ENCODE measurements at regions not wholly inside any gene's neighbourhood (a gene's known extent, or its start where the extent isn't known, plus 50 kb on each side); places are given as distances from the start of the nearest gene placed in this dataset.

- 79% methylated on average over 18 of the region's 18 CpGs for WGBS
- no peak overlapping the region for H3K4me3 ChIP-seq (ENCODE audit: low read length)
- ATAC-seq (no peak), DNase-seq (peak in 1 of 3 donors; percentile 40)
- H3K27me3 ChIP-seq (ENCODE audit: control insufficient read depth, insufficient read depth), result no peaks in the 10 kb centered on the region
- no peaks in the 10 kb centered on the region for H3K4me1 ChIP-seq (ENCODE audit: control insufficient read depth, insufficient read depth, low read length)
- H3K9me3 ChIP-seq (ENCODE audit: control insufficient read depth, low read length), result no peaks in the 10 kb centered on the region
- no peak overlapping the region for H3K27ac ChIP-seq (ENCODE audit: low read length)
- intact Hi-C loops (cut with DNase I), result no loop called here
Measured at GRCh38 chr19:16024266-16025107, 51.8 kb upstream of the TPM4 start.

GRCh38 chr19:16025108-16026101 is 50.9 kb upstream of the TPM4 start:
- Histone ChIP-seq H3K27ac (ENCODE audit: low read length) (no peak overlapping the region), H3K27me3 (ENCODE audit: control insufficient read depth, insufficient read depth) (no peaks in the 10 kb centered on the region), H3K4me3 (ENCODE audit: low read length) (no peak overlapping the region), H3K4me1 (ENCODE audit: control insufficient read depth, insufficient read depth, low read length) (no peaks in the 10 kb centered on the region), H3K9me3 (ENCODE audit: control insufficient read depth, low read length) (no peaks in the 10 kb centered on the region)
- intact Hi-C loops (cut with DNase I), result no loop called here
- ATAC-seq (peak; percentile 30 to 65), DNase-seq (no peak)
- WGBS, result 59% methylated on average over 20 of the region's 20 CpGs

- Histone ChIP-seq H3K4me3 (ENCODE audit: low read length) (no peak overlapping the region), H3K4me1 (ENCODE audit: control insufficient read depth, insufficient read depth, low read length) (no peaks in the 10 kb centered on the region), H3K27me3 (ENCODE audit: control insufficient read depth, insufficient read depth) (no peaks in the 10 kb centered on the region), H3K9me3 (ENCODE audit: control insufficient read depth, low read length) (no peaks in the 10 kb centered on the region), H3K27ac (ENCODE audit: low read length) (no peak overlapping the region)
- 85% methylated on average over 19 of the region's 19 CpGs for whole genome bisulfite sequencing
- ATAC-seq (no peak), DNase-seq (peak in 1 of 3 donors; percentile 46)
- intact Hi-C loops (cut with DNase I), result no loop called here
Measured at GRCh38 chr19:16026131-16026530, 50.2 kb upstream of the TPM4 start.
